ENCODE measurements at regions not wholly inside any gene's neighbourhood (a gene's known extent, or its start where the extent isn't known, plus 50 kb on each side); places are given as distances from the start of the nearest gene placed in this dataset.

GRCh38 chr6:47111685-47112084 is 69.6 kb upstream of the ADGRF1 start:
- Mint-ChIP-seq H3K4me3 (no peak overlapping the region), H3K9me3 (no peaks in the 10 kb centered on the region), H3K27ac (ENCODE audit: unreplicated experiment) (no peak overlapping the region), H3K4me1 (peaks cover 9% of the 10 kb centered on the region), H3K36me3 (ENCODE audit: low read depth) (no peaks in the 10 kb centered on the region), H3K27me3 (ENCODE audit: low read depth) (peaks cover 3% of the 10 kb centered on the region)
- no peak for DNase-seq (ENCODE audit: low read depth, low spot score)
- no peak for TF ChIP-seq CTCF (conservative IDR thresholded peaks at IDR 0.05)

GRCh38 chr6:47109281-47109680 is 67.1 kb upstream of the ADGRF1 start:
- TF ChIP-seq CTCF (conservative IDR thresholded peaks at IDR 0.05) = no peak
- H3K4me3 Mint-ChIP-seq = no peak overlapping the region
- peaks cover 3% of the 10 kb centered on the region for H3K27me3 Mint-ChIP-seq (ENCODE audit: low read depth)
- no peaks in the 10 kb centered on the region for H3K36me3 Mint-ChIP-seq (ENCODE audit: low read depth)
- DNase-seq (ENCODE audit: low read depth, low spot score) = no peak
- no peaks in the 10 kb centered on the region for H3K9me3 Mint-ChIP-seq
- H3K4me1 Mint-ChIP-seq = peaks cover 13% of the 10 kb centered on the region
- no peak overlapping the region for H3K27ac Mint-ChIP-seq (ENCODE audit: unreplicated experiment)

GRCh38 chr6:47106721-47107197 is 64.6 kb upstream of the ADGRF1 start:
- Mint-ChIP-seq H3K9me3 (no peaks in the 10 kb centered on the region), H3K27ac (ENCODE audit: unreplicated experiment) (no peak overlapping the region), H3K4me1 (peaks cover 10% of the 10 kb centered on the region), H3K4me3 (no peak overlapping the region), H3K27me3 (ENCODE audit: low read depth) (peaks cover 3% of the 10 kb centered on the region), H3K36me3 (ENCODE audit: low read depth) (no peaks in the 10 kb centered on the region)
- DNase-seq (ENCODE audit: low read depth, low spot score) = no peak
- TF ChIP-seq CTCF (conservative IDR thresholded peaks at IDR 0.05) = no peak

- no peak for TF ChIP-seq CTCF (conservative IDR thresholded peaks at IDR 0.05)
- H3K27ac Mint-ChIP-seq (ENCODE audit: unreplicated experiment) = no peak overlapping the region
- DNase-seq (ENCODE audit: low read depth, low spot score) = no peak
- no peaks in the 10 kb centered on the region for H3K9me3 Mint-ChIP-seq
- peaks cover 10% of the 10 kb centered on the region for H3K4me1 Mint-ChIP-seq
- no peaks in the 10 kb centered on the region for H3K36me3 Mint-ChIP-seq (ENCODE audit: low read depth)
- peaks cover 3% of the 10 kb centered on the region for H3K27me3 Mint-ChIP-seq (ENCODE audit: low read depth)
- H3K4me3 Mint-ChIP-seq = no peak overlapping the region
These were observed 64.1 kb upstream of the ADGRF1 start for GRCh38 chr6:47106216-47106615.

- no peaks in the 10 kb centered on the region for H3K9me3 Mint-ChIP-seq
- H3K36me3 Mint-ChIP-seq (ENCODE audit: low read depth) = no peaks in the 10 kb centered on the region
- H3K27me3 Mint-ChIP-seq (ENCODE audit: low read depth) = peaks cover 3% of the 10 kb centered on the region
- no peak for TF ChIP-seq CTCF (conservative IDR thresholded peaks at IDR 0.05)
- DNase-seq (ENCODE audit: low read depth, low spot score) = no peak
- H3K4me3 Mint-ChIP-seq = no peak overlapping the region
- peaks cover 10% of the 10 kb centered on the region for H3K4me1 Mint-ChIP-seq
- H3K27ac Mint-ChIP-seq (ENCODE audit: unreplicated experiment) = no peak overlapping the region
These were observed 63.5 kb upstream of the ADGRF1 start for GRCh38 chr6:47105469-47106178.
